GM23338 (cell line): ENCODE measurements at regions not wholly inside any gene's neighbourhood (a gene's known extent, or its start where the extent isn't known, plus 50 kb on each side); places are given as distances from the start of the nearest gene placed in this dataset.

Source experiments
- ATAC-seq: fragments of 200-7000 bp; cut with Tn5 transposase; 3 replicates; pipeline ENCODE4 v1.9.1; 2020
- DNase-seq: peaks from one replicate; pipeline ENCODE4 v3.0.0-alpha.2; 2015; ENCODE audit warnings: low spot score
- H2AFZ ChIP-seq: fragments of 200-600 bp; sonication (generic); 2 replicates; pipeline ENCODE4 v1.8.0; 2016; ENCODE audit warnings: antibody characterized with exemption, mild to moderate bottlenecking, moderate library complexity
- H3F3A ChIP-seq: fragments of 200-600 bp; sonication (generic); replicated peaks from 2 replicates; pipeline ENCODE4 v1.8.0; 2017; ENCODE audit warnings: antibody characterized with exemption, mixed run types, low read depth
- H3K27ac ChIP-seq: fragments of 200-600 bp; sonication (generic); 2 replicates; pipeline ENCODE4 v1.6.1; 2016; ENCODE audit warnings: low read depth
- H3K27me3 ChIP-seq: fragments of 200-600 bp; sonication (generic); 2 replicates; pipeline ENCODE4 v1.8.0; 2016; ENCODE audit warnings: mild to moderate bottlenecking, mixed run types, moderate library complexity; ENCODE audit not compliant: insufficient read depth
- H3K36me3 ChIP-seq: fragments of 200-600 bp; sonication (generic); 2 replicates; pipeline ENCODE4 v1.8.0; 2016; ENCODE audit warnings: mild to moderate bottlenecking; ENCODE audit not compliant: insufficient read depth
- H3K4me1 ChIP-seq: fragments of 200-600 bp; sonication (generic); 2 replicates; pipeline ENCODE4 v1.8.0; 2016; ENCODE audit warnings: mild to moderate bottlenecking, moderate library complexity; ENCODE audit not compliant: insufficient read depth
- H3K4me2 ChIP-seq: fragments of 200-600 bp; sonication (generic); 2 replicates; pipeline ENCODE4 v1.7.1; 2017; ENCODE audit warnings: mixed run types
- H3K4me3 ChIP-seq: fragments of 200-600 bp; sonication (generic); 2 replicates; pipeline ENCODE4 v1.6.1; 2016; ENCODE audit warnings: mixed run types
- H3K79me2 ChIP-seq: fragments of 200-600 bp; sonication (generic); replicated peaks from 2 replicates; pipeline ENCODE4 v1.8.0; 2017; ENCODE audit warnings: mild to moderate bottlenecking; ENCODE audit not compliant: insufficient read depth
- H3K9me2 ChIP-seq: fragments of 200-600 bp; sonication (generic); 2 replicates; pipeline ENCODE4 v1.8.0; 2017; ENCODE audit not compliant: insufficient read depth
- H4K20me1 ChIP-seq: fragments of 200-600 bp; sonication (generic); replicated peaks from 2 replicates; pipeline ENCODE4 v1.8.0; 2017; ENCODE audit warnings: mild to moderate bottlenecking; ENCODE audit not compliant: insufficient read depth
- H3K27ac Mint-ChIP-seq: 2 replicates; pipeline ENCODE4 v1.8.0; 2020; ENCODE audit warnings: inconsistent platforms, mild to moderate bottlenecking, moderate library complexity, mixed read lengths
- H3K27me3 Mint-ChIP-seq: 3 replicates; pipeline ENCODE4 v1.8.0; 2022; ENCODE audit warnings: low read depth, mild to moderate bottlenecking, moderate library complexity, mixed read lengths, inconsistent platforms; ENCODE audit not compliant: insufficient read depth, poor library complexity
- H3K36me3 Mint-ChIP-seq: 3 replicates; pipeline ENCODE4 v1.8.0; 2021; ENCODE audit warnings: low read depth, mild to moderate bottlenecking, inconsistent platforms, moderate library complexity, mixed read lengths
- H3K4me1 Mint-ChIP-seq: 3 replicates; pipeline ENCODE4 v1.8.0; 2020; ENCODE audit warnings: mild to moderate bottlenecking, inconsistent platforms, mixed read lengths
- H3K4me3 Mint-ChIP-seq: 3 replicates; pipeline ENCODE4 v1.8.0; 2021; ENCODE audit warnings: moderate library complexity, mild to moderate bottlenecking, inconsistent platforms, mixed read lengths
- H3K9me3 Mint-ChIP-seq: 3 replicates; pipeline ENCODE4 v1.8.0; 2020; ENCODE audit warnings: moderate library complexity, mild to moderate bottlenecking, inconsistent platforms, mixed read lengths
- CREB1 ChIP-seq: fragments of 250-450 bp; sonication (Bioruptor Pico); IDR thresholded peaks from 2 replicates; pipeline ENCODE4 v1.5.0; 2020; ENCODE audit warnings: low read depth, mild to moderate bottlenecking, moderate library complexity
- EZH2 ChIP-seq: fragments of 200-600 bp; sonication (generic); IDR thresholded peaks from one replicate; pipeline ENCODE4 v1.8.0; 2017; ENCODE audit warnings: antibody characterized with exemption, mild to moderate bottlenecking, low read depth; ENCODE audit not compliant: unreplicated experiment
- EZH2phosphoT487 ChIP-seq: fragments of 200-600 bp; sonication (generic); IDR thresholded peaks from one replicate; pipeline ENCODE4 v1.8.1; 2018; ENCODE audit warnings: antibody characterized with exemption; ENCODE audit not compliant: unreplicated experiment
- JUNB ChIP-seq: IDR thresholded peaks from one replicate; pipeline ENCODE4 v1.6.1; 2016; ENCODE audit warnings: antibody characterized with exemption; ENCODE audit not compliant: unreplicated experiment
- NANOG ChIP-seq: IDR thresholded peaks from 2 replicates; pipeline ENCODE4 v1.6.1; 2016; ENCODE audit warnings: antibody characterized with exemption, borderline replicate concordance
- POLR2AphosphoS5 ChIP-seq: IDR thresholded peaks from 2 replicates; pipeline ENCODE4 v1.6.1; 2016; ENCODE audit warnings: antibody characterized with exemption, low read depth
- STAT1 ChIP-seq: IDR thresholded peaks from one replicate; pipeline ENCODE4 v1.6.1; 2016; ENCODE audit warnings: antibody characterized with exemption; ENCODE audit not compliant: unreplicated experiment
- ZNF331 ChIP-seq: fragments of 250-450 bp; sonication (Bioruptor Pico); IDR thresholded peaks from 2 replicates; pipeline ENCODE4 v1.5.0; 2020; ENCODE audit warnings: low read depth, mild to moderate bottlenecking, moderate library complexity
- TF ChIP-seq, protein P1 (sequence below): fragments of 250-450 bp; sonication (Bioruptor Pico); IDR thresholded peaks from 2 replicates; pipeline ENCODE4 v1.5.0; 2020; ENCODE audit warnings: mild to moderate bottlenecking, moderate library complexity
- TF ChIP-seq, protein P2 (sequence below): IDR thresholded peaks from 2 replicates; pipeline ENCODE4 v1.6.1; 2016; ENCODE audit warnings: antibody characterized with exemption
- TF ChIP-seq, protein P3 (sequence below): IDR thresholded peaks from one replicate; pipeline ENCODE4 v1.6.1; 2018; ENCODE audit warnings: antibody characterized with exemption; ENCODE audit not compliant: unreplicated experiment
- TF ChIP-seq, protein P4 (sequence below), 2 experiments: fragments of 200-600 bp in 1 of 2; sonication (generic) in 1 of 2; conservative IDR thresholded peaks; 2 replicates each; pipeline versions ENCODE4 v1.5.1 to v1.6.1; 2016 to 2017; ENCODE audit warnings: antibody characterized with exemption in 2 of 2, low read depth in 2 of 2, mild to moderate bottlenecking in 2 of 2, moderate library complexity in 1 of 2

DNA sequence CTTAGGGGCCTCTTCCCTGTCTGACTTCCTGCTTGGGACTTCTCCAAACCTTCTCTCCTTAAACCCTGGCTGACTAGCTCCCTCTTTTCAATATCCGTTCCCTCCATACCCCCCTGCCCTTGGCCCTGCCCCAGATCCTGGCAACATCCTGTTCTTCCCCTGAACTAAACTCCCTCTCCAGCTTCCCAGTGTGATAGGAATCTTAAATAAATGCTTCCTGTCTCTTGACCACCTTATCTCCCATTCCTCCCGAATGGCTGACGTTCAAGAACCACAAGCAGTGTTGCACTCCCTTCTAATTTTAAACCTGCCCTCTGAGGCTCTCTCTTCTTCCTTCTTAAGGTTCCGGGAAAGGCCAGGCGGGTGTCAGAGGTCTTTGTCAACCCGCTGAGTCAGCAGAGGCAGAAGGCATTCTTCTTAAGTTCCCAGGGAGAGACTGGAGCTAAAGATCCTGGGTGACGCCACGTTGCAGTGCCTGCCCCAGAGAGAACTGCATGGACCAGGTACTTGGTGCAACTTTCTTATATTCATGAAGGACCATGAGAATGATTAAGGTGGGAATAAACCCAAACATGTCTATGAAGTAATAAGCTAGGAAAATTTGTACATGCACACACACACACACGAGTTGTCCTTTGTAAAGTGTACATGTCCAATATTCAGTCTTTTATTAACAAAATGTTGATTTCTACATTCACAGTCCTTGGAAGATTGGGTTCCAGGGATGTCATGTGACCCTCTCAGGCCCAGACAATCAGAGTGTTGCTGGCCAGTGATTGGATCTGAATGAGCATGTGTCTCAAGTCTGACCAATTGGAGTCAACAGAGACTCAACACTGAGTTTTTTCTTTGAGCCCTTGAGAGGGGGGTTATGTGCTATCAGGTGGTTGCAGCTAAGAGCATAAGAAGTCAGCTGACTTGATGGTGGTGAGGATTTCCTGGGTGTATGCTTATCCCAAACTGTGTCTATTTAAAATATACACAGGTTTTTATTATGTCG is 420.2 kb upstream of the TBX3 start:
- Mint-ChIP-seq H3K27me3 (no peaks in the 10 kb centered on the region), H3K9me3 (peaks cover 6% of the 10 kb centered on the region; the same call in 2 of the 3 replicates), H3K4me1 (no peaks in the 10 kb centered on the region), H3K4me3 (no peak overlapping the region), H3K36me3 (no peaks in the 10 kb centered on the region), H3K27ac (no peak overlapping the region)
- ATAC-seq, result no peak
- Histone ChIP-seq H3K79me2 (no peaks in the 10 kb centered on the region), H2AFZ (0 out of 2 replicates have a peak overlapping the region, but pooled peaks have one; percentile 38), H3K27me3 (no peaks in the 10 kb centered on the region), H3K27ac (no peak overlapping the region), H3K9me2 (no peaks in the 10 kb centered on the region), H3K4me3 (no peak overlapping the region), H3F3A (no peaks in the 10 kb centered on the region), H3K4me2 (no peak overlapping the region), H3K36me3 (no peaks in the 10 kb centered on the region), H4K20me1 (no peaks in the 10 kb centered on the region), H3K4me1 (no peaks in the 10 kb centered on the region)
- TF ChIP-seq STAT1 (no peak), EZH2phosphoT487 (no peak), ZNF331 (CRISPR knock-in tag) (no peak), NANOG (no peak), CREB1 (no peak), JUNB (no peak), EZH2 (no peak), POLR2AphosphoS5 (no peak)
- TF ChIP-seq, protein P1, sequence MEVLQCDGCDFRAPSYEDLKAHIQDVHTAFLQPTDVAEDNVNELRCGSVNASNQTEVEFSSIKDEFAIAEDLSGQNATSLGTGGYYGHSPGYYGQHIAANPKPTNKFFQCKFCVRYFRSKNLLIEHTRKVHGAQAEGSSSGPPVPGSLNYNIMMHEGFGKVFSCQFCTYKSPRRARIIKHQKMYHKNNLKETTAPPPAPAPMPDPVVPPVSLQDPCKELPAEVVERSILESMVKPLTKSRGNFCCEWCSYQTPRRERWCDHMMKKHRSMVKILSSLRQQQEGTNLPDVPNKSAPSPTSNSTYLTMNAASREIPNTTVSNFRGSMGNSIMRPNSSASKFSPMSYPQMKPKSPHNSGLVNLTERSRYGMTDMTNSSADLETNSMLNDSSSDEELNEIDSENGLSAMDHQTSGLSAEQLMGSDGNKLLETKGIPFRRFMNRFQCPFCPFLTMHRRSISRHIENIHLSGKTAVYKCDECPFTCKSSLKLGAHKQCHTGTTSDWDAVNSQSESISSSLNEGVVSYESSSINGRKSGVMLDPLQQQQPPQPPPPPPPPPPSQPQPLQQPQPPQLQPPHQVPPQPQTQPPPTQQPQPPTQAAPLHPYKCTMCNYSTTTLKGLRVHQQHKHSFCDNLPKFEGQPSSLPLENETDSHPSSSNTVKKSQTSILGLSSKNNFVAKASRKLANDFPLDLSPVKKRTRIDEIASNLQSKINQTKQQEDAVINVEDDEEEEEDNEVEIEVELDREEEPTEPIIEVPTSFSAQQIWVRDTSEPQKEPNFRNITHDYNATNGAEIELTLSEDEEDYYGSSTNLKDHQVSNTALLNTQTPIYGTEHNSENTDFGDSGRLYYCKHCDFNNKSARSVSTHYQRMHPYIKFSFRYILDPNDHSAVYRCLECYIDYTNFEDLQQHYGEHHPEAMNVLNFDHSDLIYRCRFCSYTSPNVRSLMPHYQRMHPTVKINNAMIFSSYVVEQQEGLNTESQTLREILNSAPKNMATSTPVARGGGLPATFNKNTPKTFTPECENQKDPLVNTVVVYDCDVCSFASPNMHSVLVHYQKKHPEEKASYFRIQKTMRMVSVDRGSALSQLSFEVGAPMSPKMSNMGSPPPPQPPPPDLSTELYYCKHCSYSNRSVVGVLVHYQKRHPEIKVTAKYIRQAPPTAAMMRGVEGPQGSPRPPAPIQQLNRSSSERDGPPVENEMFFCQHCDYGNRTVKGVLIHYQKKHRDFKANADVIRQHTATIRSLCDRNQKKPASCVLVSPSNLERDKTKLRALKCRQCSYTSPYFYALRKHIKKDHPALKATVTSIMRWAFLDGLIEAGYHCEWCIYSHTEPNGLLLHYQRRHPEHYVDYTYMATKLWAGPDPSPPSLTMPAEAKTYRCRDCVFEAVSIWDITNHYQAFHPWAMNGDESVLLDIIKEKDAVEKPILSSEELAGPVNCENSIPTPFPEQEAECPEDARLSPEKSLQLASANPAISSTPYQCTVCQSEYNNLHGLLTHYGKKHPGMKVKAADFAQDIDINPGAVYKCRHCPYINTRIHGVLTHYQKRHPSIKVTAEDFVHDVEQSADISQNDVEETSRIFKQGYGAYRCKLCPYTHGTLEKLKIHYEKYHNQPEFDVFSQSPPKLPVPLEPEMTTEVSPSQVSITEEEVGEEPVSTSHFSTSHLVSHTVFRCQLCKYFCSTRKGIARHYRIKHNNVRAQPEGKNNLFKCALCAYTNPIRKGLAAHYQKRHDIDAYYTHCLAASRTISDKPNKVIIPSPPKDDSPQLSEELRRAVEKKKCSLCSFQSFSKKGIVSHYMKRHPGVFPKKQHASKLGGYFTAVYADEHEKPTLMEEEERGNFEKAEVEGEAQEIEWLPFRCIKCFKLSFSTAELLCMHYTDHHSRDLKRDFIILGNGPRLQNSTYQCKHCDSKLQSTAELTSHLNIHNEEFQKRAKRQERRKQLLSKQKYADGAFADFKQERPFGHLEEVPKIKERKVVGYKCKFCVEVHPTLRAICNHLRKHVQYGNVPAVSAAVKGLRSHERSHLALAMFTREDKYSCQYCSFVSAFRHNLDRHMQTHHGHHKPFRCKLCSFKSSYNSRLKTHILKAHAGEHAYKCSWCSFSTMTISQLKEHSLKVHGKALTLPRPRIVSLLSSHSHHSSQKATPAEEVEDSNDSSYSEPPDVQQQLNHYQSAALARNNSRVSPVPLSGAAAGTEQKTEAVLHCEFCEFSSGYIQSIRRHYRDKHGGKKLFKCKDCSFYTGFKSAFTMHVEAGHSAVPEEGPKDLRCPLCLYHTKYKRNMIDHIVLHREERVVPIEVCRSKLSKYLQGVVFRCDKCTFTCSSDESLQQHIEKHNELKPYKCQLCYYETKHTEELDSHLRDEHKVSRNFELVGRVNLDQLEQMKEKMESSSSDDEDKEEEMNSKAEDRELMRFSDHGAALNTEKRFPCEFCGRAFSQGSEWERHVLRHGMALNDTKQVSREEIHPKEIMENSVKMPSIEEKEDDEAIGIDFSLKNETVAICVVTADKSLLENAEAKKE (CRISPR knock-in tag), result no peak
- TF ChIP-seq, protein P2, sequence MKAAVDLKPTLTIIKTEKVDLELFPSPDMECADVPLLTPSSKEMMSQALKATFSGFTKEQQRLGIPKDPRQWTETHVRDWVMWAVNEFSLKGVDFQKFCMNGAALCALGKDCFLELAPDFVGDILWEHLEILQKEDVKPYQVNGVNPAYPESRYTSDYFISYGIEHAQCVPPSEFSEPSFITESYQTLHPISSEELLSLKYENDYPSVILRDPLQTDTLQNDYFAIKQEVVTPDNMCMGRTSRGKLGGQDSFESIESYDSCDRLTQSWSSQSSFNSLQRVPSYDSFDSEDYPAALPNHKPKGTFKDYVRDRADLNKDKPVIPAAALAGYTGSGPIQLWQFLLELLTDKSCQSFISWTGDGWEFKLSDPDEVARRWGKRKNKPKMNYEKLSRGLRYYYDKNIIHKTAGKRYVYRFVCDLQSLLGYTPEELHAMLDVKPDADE, result no peak
- TF ChIP-seq, protein P3, sequence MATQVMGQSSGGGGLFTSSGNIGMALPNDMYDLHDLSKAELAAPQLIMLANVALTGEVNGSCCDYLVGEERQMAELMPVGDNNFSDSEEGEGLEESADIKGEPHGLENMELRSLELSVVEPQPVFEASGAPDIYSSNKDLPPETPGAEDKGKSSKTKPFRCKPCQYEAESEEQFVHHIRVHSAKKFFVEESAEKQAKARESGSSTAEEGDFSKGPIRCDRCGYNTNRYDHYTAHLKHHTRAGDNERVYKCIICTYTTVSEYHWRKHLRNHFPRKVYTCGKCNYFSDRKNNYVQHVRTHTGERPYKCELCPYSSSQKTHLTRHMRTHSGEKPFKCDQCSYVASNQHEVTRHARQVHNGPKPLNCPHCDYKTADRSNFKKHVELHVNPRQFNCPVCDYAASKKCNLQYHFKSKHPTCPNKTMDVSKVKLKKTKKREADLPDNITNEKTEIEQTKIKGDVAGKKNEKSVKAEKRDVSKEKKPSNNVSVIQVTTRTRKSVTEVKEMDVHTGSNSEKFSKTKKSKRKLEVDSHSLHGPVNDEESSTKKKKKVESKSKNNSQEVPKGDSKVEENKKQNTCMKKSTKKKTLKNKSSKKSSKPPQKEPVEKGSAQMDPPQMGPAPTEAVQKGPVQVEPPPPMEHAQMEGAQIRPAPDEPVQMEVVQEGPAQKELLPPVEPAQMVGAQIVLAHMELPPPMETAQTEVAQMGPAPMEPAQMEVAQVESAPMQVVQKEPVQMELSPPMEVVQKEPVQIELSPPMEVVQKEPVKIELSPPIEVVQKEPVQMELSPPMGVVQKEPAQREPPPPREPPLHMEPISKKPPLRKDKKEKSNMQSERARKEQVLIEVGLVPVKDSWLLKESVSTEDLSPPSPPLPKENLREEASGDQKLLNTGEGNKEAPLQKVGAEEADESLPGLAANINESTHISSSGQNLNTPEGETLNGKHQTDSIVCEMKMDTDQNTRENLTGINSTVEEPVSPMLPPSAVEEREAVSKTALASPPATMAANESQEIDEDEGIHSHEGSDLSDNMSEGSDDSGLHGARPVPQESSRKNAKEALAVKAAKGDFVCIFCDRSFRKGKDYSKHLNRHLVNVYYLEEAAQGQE, result no peak
- TF ChIP-seq, protein P4, sequence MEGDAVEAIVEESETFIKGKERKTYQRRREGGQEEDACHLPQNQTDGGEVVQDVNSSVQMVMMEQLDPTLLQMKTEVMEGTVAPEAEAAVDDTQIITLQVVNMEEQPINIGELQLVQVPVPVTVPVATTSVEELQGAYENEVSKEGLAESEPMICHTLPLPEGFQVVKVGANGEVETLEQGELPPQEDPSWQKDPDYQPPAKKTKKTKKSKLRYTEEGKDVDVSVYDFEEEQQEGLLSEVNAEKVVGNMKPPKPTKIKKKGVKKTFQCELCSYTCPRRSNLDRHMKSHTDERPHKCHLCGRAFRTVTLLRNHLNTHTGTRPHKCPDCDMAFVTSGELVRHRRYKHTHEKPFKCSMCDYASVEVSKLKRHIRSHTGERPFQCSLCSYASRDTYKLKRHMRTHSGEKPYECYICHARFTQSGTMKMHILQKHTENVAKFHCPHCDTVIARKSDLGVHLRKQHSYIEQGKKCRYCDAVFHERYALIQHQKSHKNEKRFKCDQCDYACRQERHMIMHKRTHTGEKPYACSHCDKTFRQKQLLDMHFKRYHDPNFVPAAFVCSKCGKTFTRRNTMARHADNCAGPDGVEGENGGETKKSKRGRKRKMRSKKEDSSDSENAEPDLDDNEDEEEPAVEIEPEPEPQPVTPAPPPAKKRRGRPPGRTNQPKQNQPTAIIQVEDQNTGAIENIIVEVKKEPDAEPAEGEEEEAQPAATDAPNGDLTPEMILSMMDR (conservative IDR thresholded peaks at IDR 0.05; ENCODE audit: low read depth in 2 of 2), result no peak
- DNase-seq, result no peak
